Stimulated activated naive CD4-positive, alpha-beta T cell (primary cell): ENCODE measurements at regions not wholly inside any gene's neighbourhood (a gene's known extent, or its start where the extent isn't known, plus 50 kb on each side); places are given as distances from the start of the nearest gene placed in this dataset.

Source experiments
- DNase-seq, 6 experiments: peaks; one replicate each; lab custom pipeline; 2025; lab: John Stamatoyannopoulos, UW

DNA sequence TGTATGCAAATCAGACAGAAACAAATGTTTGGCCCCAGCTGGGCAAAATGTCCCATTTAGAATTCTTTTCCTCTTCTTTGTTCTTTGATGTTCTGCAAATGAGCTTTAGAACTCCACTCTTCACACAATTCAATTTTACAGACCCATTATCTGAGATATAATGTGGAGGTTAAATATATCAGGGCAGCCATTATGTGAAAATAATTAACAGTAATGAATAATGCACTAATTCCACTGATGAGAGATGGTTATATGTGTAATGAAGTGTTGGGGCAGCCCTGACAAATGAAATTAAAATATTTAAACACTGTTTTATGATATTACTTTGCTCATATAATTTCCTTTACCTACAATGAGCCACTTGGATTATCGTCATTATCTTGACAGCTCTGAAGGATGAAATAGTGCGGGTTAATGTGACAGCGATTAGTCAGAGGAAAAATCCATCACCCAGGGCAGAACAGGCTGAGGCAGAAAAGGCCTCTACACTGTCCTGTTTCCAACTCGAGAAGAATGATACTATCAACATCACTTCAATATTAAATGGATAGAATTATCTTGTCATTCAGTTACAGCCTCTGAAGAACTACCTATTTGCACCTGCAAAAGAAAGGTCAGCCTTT lies 321.1 kb downstream of the RBM26 start:
- no peak for DNase-seq

DNA sequence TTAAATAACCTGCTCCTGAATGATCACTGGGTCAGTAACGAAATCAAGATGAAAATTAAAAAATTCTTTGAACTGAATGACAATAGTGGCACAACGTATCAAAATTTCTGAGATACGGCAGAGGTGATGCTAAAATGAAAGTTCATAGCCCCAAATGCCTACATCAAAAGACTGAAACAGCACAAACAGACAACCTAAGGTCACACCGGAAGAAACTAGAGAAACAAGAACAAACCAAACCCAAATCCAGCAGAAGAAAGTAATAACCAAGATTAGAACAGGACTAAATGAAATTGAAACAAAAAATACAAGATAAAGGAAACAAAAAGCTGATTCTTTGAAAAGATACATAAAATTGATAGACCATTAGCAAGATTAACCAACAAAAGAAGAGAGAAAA lies 324.1 kb downstream of the RBM26 start:
- DNase-seq: no peak

DNA sequence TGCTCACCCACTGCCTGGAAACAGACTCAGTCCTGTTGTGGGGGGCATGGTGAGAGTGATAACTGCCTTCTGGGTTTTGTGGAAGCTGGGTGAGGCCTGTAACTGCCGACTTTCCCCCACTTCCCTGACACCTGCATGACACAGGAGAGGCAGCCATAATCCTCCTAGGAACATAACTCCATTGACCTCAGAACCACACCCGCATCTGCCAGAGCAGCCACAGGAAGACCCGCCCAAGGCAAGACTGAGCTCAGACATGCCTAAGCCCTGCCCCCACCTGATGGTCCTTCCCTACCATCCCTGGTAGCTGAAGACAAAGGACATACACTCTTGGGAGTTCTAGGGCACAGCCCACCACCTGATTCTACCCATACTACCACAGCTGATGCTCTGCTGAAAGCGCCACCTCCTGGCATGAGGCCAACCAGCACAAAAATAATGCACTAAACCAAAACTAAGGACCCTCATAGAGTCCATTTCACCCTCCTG lies 326.7 kb downstream of the RBM26 start:
- no peak for DNase-seq

DNA sequence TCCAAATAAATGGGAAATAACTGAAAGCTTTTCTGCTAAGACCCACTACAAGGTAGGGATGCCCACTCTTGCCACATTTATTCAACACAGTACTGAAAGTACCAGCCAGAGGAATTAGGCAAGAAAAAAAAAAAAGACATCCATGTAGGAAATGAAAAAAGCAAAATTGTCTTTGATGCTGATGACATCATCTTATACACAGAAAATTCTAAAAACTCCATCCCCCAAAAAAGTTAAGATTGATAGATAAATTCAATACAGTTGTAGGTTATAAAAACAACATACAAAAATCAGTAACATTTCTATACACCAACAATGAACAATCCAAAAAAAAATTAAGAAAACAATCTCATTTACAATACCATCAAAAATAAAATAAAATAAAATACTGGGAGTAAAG lies 330.4 kb downstream of the RBM26 start:
- DNase-seq: no peak

DNA sequence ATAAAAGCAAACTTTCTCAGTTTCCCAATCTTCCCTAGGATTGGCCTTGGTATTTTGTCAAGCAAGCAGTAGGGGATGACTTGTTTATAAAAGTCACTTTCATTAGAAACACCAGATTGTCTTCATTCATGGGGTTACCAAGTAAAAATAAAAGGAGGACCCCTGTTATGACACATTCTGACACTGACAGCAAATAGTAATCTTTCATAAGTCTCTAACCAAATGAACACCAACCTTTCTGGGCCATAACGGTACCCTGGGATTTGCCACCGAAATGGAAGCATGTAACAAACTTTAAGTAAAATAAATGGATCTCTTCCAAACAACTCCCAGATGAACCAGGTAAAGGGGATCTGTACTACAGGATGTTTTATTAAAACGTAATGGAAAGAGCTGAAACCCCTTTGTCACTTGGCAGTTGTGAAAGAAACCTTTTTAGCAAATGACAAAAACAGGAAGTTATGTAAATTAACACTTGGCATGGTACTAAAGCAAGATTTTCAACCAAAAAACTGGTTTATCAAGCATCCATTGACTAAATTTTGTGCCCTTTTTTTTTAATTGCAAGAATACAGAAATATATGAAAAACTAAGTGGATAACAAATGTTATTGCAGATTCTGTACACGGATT lies 335.6 kb downstream of the RBM26 start:
- no peak for DNase-seq

DNA sequence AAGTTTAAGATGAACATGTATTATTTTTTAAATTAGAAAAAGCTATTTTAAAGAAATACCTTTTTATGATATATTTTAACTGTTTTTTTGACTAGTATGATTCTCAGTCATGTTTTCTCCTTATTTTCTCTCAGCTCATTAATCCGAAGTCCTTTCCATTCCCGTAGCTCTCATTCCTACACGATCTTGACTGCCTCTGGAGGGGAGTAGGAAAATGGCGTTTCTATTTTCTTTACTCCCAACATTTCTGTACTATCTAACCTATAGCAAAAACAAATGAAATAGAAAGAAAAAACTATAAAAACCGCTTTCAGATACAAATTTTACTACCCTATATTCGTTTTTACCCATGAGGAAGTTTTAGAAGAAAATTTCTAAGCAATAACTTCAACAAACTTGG lies 343.8 kb downstream of the RBM26 start:
- DNase-seq: no peak

DNA sequence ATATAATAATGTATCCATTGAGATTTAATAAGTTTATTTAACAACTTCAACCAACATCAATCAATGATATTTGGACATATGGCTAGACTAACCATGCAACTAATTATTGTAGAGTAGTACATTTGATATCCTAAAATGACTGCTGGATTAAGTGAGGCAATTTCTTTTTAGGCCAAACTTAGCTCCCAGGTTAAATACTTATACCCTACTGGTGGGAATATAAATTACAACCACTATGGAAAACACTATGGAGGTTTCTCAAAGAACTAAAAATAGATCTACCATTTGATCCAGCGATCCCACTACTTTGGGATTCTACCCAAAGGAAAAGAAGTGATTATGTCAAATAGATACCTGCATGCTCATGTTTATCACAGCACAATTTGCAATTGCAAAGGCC lies 345.8 kb downstream of the RBM26 start:
- no peak for DNase-seq

DNA sequence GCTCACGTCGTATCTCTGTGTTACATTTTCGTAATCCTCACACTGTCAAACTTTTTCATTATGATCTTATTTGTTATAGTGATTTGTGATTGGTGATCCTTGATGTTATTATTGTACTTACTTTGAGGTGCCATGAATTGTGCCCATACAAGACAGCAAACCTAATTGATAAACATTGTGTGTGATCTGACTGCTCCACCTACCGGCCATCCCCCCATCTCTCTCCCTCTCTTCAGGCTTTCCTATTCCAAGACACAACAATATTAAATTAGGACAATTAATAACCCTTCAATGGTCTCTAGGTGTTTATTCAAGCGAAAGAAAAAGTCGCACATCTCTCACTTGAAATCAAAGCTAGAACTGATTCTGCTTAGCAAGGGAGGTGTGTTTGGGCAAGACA lies 349.3 kb downstream of the RBM26 start:
- no peak for DNase-seq

DNA sequence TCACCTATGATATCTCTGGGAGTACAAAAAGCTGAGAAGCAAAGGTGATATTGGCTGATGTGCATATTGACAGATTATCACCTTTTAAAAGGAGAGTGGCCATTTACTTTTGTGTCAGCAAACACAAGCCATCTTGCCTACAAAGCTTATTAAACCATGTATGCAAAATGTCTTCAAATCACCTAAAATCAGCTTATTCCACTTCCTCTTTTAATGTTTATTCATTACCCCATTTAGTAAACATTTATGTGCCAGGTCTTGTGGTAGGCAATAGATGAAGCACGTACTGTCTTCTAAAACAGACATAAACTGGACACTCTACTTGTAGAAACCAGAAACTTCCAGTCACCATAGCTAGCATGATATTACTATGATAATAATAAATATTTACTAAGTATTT lies 354.6 kb downstream of the RBM26 start:
- DNase-seq: no peak

DNA sequence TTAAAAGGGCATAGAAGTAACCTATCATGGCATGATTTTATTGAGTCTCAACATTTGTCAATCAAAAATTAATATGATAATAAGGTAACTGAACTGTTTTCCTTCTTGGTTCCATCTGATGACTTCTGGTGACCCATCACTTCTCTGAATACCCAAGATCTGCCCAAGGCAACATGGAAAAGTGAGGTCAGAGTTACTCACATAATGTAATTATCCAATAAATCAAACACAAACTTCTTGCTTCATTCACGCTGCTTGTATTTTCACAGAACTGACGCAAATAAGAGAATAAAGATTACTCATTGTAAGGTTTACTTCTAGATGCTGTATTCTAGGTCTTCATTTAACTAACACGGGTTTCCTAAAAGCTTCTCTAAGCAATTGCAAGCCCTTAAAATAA lies 361.6 kb downstream of the RBM26 start:
- DNase-seq: no peak

DNA sequence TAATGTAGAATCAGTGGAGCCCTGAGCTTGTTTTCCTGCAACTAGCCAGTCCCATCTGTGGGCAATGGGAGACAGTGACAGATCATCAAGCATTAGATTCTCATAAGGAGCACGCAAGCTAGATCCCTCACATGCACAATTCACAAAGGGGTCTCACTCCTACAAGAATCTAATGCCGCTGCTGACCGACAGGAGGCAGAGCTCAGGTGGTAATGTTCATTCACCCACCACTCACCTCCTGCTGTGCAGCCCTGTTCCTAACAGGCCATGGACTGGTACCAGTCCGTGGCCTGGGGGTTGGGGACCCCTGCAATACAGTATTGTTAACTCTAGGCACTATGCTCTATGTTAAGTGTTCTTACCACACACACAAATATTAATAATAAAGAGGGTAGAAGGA lies 362.8 kb downstream of the RBM26 start:
- DNase-seq: no peak

DNA sequence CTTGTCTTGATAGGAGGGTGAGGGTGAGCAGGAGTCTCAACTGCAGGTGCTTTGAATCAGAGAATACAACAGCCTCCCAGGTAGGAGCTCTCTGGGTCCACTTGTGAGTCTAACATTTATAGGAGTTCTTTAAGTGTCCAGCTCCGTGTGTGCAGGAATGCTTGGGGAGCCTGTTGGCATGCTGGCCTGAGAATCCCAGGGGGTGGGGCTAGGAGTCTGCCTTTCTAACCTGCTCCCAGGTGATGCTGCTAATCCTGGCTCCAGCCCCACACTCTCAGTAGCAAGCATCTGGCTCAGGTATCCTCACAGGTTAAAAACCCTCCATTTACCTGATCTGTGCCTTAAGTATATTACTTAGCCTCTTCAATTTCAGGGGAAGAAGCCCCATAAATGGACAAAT lies 368.9 kb downstream of the RBM26 start:
- no peak for DNase-seq

DNA sequence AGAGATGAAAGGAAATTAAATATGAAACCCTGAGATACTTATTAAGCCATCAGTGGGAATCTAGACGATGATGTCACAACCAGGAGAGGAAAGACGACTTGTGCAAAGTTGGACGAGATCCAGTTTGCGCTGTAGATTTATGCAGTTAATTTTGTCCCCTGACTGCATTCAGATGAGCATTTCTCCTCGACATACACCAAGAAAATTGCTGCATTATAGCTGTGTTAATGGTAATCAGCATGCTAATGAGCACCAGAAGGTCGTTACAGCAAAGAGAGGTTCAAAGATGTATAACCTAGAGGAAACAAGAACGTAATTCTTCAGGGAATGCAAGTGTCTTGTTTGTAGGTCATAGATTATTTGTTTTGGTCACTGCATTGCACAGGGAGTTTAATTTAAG lies 371.7 kb downstream of the RBM26 start:
- no peak for DNase-seq

DNA sequence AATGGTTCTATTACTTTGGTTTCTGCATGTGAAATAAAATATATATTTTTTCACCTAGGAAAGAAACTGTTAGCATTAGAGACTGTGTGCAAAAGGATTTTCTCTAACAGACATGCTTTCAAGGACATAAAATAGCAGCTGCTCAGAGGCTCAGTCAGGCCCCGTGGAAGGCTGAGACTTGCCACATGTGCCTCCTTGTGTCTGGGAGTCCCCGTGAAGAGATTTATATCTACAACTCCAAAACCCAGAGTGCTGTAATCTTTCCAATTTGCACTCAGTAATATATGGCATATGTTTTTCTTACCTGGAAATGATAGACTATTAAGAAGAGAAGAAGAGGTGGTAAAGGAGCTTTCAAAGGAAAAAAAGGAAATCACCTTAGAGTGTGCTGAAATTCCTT lies 371.6 kb upstream of the OBI1 start:
- DNase-seq: no peak

DNA sequence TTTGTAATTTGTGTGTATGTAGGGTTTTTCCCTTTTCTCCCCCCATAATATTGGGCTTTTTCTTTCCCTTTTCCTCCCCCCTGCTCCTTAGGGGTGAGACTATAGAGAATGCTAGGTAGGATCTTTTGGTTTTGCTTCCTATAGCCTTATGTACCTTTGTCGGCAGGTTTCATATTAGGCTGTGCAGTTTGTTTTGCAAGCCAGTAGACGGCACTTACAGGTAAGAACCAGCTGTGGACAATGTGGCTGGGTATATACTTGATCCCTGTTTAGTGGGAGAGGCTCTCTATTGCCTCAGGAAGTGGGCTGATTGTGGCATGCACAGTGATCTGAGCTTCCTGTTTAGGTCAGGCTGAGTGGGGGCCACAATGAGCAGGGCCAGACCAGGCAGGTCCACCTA lies 359.2 kb upstream of the OBI1 start:
- DNase-seq: no peak

DNA sequence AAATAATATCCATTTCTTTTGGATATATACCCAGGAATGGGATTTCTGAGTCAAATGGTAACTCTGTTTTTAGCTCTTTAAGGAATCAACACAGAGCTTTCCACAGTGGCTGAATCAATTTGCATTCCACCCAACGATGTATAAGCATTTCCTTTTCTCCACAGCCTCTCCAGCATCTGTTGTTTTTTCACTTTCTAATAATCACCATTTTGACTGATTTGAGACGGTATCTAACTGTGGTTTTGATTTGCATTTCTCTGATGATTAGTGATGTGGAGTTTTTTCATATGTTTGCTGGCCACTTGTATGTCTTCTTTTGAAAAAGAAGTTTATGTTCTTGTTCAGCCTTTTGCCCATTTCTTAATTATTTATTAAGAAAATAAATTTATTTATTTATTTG lies 352.2 kb upstream of the OBI1 start:
- no peak for DNase-seq

DNA sequence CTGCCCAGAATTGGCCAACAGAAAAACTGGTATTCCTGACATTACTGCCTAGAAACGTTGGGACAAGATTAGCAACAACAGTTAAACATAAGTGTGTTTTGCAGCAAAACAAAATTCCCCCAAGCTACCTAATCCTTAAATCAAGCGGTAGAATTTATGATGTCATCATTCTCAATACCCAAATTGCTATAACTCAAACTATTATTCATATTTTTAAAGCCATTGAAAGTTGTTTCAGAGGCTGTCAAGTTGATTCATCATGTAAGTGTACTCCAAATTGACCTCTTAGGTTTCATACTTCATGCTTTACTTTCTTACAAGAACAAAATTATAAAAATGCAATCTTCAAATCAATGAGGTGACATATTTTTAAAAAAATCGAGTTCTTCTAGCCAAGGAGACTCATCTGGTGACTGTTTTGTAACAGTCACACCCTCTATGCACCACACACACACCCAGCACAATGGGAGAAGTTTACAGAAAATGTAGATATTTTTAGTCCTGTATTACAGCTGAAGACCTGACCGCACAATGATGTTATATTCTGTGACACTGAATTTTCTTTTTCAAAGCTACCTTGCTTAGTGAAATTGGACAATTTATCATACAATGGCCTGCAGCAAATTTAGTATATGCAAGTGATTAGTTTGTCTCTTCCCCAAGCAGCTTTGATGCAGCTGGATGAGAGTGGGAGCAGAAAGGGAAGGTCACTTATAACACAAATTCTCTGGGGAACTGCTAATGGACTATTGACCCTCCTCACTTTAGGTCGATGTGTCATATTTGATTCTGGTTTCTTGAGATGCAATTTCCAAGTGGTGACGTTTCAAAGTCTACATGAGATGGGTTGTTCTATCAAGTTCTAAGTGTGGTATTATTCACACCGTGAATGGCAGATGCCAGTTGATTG lies 345.3 kb upstream of the OBI1 start:
- DNase-seq: no peak

DNA sequence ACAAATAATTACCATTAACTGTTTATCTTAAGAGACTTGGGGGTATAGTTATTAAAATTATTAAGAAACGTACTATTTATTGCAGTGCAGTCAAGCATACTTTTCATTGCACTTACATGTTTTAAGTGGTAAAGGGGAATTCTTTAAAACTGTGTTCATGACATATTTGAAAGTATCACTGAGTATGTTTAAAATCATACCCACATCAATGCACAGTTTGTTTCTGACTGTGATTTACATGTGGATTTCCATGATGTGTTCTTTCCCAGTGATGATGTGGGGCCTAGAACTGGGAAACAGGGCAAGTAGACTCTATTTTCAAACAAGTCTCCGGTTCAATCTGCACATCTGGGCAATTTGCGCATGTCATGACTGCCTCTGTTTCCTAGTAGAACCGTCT lies 340.5 kb upstream of the OBI1 start:
- no peak for DNase-seq

DNA sequence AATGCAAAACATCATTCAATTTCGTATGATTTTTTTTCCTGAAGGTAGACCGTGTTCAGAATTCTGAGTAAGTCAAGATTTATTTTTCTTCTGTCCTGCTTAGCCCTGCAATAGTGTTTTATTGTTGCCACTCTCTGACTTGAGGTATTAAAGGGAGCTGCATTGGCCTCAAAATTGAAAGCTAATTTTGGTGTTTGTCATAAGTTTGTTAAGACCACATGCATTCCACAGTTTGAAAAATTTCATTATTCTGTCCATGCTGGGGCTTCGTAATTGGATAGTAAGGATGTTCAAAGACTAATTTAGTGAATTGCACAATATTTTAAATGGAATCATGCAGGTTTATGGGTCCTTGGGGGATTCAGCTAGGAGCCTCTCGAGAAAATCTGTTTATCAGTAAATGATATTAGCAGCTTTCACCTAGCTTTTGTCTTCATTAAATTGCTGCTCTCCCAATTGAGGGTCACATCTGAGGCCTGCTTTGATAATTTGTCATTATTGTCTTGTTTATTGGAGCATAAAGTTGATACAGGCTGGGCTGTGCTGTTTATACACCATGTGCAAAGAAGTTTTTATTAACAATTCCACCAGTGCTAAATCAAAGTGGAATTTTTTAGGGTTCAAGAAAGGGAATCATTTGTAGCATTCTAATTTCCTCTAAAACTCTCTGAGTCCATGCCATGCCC lies 339.8 kb upstream of the OBI1 start:
- DNase-seq: no peak

DNA sequence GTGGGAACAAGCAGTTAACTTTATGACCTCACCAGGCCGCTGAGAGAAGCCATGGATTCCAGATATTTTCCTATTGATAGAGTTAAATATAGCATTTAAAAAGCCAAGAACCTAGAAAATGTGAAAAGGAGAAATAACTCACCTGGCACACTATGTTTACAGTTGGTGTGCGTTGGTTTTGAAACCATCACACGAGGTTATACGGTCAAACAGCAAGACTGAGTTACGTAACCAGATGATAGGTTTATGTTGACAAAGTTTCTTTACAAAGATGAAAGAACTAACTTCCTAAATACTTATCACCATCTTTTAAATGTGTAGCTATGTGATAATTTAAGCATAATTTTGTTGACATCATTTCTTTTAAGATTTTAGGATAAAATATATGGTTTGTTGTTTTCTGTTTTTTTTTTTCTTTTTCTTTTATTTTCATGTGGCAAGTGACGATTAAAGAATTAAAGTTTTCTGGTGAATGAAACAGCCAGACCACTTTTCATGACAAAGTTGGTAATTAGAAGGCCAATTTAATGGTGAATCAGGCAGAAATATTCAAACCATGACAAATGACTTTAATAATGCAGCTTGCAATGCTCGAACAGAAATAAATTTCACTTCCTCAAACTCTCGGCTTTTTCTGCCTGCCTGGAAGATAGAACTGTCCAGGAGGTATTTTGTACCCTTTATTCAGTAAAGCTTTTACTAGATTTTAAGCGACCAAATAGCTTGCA lies 339.1 kb upstream of the OBI1 start:
- DNase-seq: no peak

DNA sequence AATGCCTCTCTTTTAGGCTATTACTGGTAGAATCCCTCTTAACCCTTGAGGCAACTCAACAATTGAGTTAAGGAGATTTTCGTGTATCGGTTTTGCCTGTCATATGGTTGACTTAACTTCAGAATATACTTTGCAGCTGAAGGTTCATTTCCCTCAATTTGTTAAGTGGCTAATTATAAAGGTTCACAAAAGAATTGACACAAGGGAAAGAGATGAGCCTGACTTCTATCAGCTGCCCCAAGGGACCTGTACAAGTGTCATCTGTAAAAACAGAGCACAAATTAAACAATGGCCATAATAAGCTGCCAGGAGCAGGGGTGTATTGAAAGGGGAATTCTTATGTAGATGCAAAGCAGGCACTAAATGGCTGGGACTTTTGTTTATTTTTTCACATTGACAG lies 334.8 kb upstream of the OBI1 start:
- no peak for DNase-seq

DNA sequence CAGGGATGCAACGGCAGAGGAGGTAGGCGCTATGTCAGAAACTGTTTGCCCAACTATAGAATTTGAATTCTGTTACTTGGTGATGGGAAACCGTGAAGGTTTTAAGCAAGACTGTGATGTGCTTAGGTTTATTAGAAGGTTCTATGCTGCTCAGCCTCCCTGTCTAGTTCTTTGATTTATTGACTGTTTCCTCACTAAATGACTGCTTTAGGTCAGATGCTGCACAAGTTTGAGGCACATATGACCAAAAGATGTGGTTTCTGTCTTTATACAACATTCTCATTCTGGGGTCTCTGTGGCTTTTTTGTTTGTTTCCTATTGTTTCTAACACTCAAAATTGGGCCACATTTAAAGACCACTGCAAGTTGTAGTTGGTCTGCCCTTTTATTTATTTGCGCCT lies 323.0 kb upstream of the OBI1 start:
- DNase-seq: no peak
